Loucy (cell line): ENCODE measurements at regions not wholly inside any gene's neighbourhood (a gene's known extent, or its start where the extent isn't known, plus 50 kb on each side); places are given as distances from the start of the nearest gene placed in this dataset.

Source experiments
- H2AFZ ChIP-seq: fragments of 200-600 bp; sonication (generic); 2 replicates; pipeline ENCODE4 v1.6.0; 2016; ENCODE audit warnings: antibody characterized with exemption, mild to moderate bottlenecking, low read length, moderate library complexity
- H3F3A ChIP-seq: fragments of 200-600 bp; 2 replicates; pipeline ENCODE4 v1.6.0; 2016; ENCODE audit warnings: antibody characterized with exemption, low read depth, mild to moderate bottlenecking
- H3K27me3 ChIP-seq: fragments of 200-600 bp; sonication (generic); 2 replicates; pipeline ENCODE4 v1.6.1; 2014; ENCODE audit warnings: low read length, mild to moderate bottlenecking; ENCODE audit not compliant: insufficient read depth, poor library complexity, severe bottlenecking
- H3K36me3 ChIP-seq: fragments of 200-600 bp; sonication (generic); 2 replicates; pipeline ENCODE4 v1.6.1; 2016; ENCODE audit warnings: low read length; ENCODE audit not compliant: insufficient read depth
- H3K4me1 ChIP-seq: fragments of 200-600 bp; sonication (generic); 2 replicates; pipeline ENCODE4 v1.5.1; 2014; ENCODE audit warnings: low read length, mild to moderate bottlenecking; ENCODE audit not compliant: insufficient read depth, poor library complexity, severe bottlenecking
- H3K4me2 ChIP-seq: fragments of 200-600 bp; sonication (generic); 2 replicates; pipeline ENCODE4 v1.6.0; 2014; ENCODE audit warnings: antibody characterized with exemption, low read length, low read depth, mild to moderate bottlenecking; ENCODE audit not compliant: poor library complexity, severe bottlenecking
- H3K4me3 ChIP-seq: fragments of 200-600 bp; sonication (generic); 2 replicates; pipeline ENCODE4 v1.5.1; 2014; ENCODE audit warnings: low read length, mild to moderate bottlenecking, mixed read lengths; ENCODE audit not compliant: poor library complexity, severe bottlenecking
- H3K79me2 ChIP-seq: fragments of 200-600 bp; sonication (generic); 2 replicates; pipeline ENCODE4 v1.6.1; 2014; ENCODE audit warnings: low read length; ENCODE audit not compliant: insufficient read depth
- H3K9ac ChIP-seq: fragments of 200-600 bp; sonication (generic); 2 replicates; pipeline ENCODE4 v1.6.0; 2014; ENCODE audit warnings: mild to moderate bottlenecking, low read depth, low read length, moderate library complexity; ENCODE audit not compliant: poor library complexity, severe bottlenecking
- H3K9me2 ChIP-seq: fragments of 200-600 bp; sonication (generic); replicated peaks from 2 replicates; pipeline ENCODE4 v1.6.1; 2016; ENCODE audit warnings: low read depth, low read length, mixed read lengths
- H3K9me3 ChIP-seq: fragments of 200-600 bp; sonication (generic); 2 replicates; pipeline ENCODE4 v1.6.1; 2014; ENCODE audit warnings: mild to moderate bottlenecking, antibody characterized with exemption, low read length, low read depth; ENCODE audit not compliant: insufficient read depth
- H4K20me1 ChIP-seq: fragments of 200-600 bp; sonication (generic); 2 replicates; pipeline ENCODE4 v1.6.0; 2014; ENCODE audit warnings: antibody characterized with exemption, low read length, mild to moderate bottlenecking; ENCODE audit not compliant: insufficient read depth, poor library complexity, severe bottlenecking
- EZH2phosphoT487 ChIP-seq: fragments of 200-600 bp; IDR thresholded peaks from 2 replicates; pipeline ENCODE4 v1.6.1; 2018; ENCODE audit warnings: antibody characterized with exemption, mild to moderate bottlenecking, moderate library complexity, borderline replicate concordance
- TF ChIP-seq, protein P1 (sequence below): fragments of 200-600 bp; sonication (generic); conservative IDR thresholded peaks from 2 replicates; pipeline ENCODE4 v1.5.1; 2014; ENCODE audit warnings: mild to moderate bottlenecking, antibody characterized with exemption, low read length

DNA sequence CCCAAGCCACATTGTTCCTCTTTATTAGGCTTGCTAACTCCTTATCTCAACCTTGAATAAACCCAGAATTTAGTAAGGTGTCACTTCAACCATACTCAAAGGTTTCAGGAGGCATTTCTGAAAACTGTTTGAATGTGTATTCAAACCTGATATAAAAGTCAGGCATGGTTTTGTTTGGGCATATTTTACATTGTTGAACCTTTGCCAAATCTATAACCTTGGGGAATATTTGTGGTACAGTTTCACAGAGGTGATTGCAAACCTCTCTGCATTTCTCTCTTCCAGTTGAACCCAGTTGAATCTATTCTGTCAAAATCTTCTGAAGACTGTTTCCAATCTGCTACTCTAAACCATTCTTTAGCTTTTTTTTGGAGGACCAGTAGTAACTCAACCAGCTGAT is 409.0 kb downstream of the TECRL start:
- no peak overlapping the region for H3K4me3 ChIP-seq
- no peaks in the 10 kb centered on the region for H3K36me3 ChIP-seq
- no peaks in the 10 kb centered on the region for H3K4me1 ChIP-seq
- no peaks in the 10 kb centered on the region for H3K27me3 ChIP-seq
- no peak overlapping the region for H2AFZ ChIP-seq
- H4K20me1 ChIP-seq = no peaks in the 10 kb centered on the region
- no peaks in the 10 kb centered on the region for H3K79me2 ChIP-seq
- no peak overlapping the region for H3K9ac ChIP-seq
- no peak overlapping the region for H3K4me2 ChIP-seq
- no peaks in the 10 kb centered on the region for H3K9me3 ChIP-seq
- H3K9me2 ChIP-seq = no peaks in the 10 kb centered on the region
- TF ChIP-seq, protein P1, sequence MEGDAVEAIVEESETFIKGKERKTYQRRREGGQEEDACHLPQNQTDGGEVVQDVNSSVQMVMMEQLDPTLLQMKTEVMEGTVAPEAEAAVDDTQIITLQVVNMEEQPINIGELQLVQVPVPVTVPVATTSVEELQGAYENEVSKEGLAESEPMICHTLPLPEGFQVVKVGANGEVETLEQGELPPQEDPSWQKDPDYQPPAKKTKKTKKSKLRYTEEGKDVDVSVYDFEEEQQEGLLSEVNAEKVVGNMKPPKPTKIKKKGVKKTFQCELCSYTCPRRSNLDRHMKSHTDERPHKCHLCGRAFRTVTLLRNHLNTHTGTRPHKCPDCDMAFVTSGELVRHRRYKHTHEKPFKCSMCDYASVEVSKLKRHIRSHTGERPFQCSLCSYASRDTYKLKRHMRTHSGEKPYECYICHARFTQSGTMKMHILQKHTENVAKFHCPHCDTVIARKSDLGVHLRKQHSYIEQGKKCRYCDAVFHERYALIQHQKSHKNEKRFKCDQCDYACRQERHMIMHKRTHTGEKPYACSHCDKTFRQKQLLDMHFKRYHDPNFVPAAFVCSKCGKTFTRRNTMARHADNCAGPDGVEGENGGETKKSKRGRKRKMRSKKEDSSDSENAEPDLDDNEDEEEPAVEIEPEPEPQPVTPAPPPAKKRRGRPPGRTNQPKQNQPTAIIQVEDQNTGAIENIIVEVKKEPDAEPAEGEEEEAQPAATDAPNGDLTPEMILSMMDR = no peak
- TF ChIP-seq EZH2phosphoT487 = no peak
- H3F3A ChIP-seq = no peaks in the 10 kb centered on the region

DNA sequence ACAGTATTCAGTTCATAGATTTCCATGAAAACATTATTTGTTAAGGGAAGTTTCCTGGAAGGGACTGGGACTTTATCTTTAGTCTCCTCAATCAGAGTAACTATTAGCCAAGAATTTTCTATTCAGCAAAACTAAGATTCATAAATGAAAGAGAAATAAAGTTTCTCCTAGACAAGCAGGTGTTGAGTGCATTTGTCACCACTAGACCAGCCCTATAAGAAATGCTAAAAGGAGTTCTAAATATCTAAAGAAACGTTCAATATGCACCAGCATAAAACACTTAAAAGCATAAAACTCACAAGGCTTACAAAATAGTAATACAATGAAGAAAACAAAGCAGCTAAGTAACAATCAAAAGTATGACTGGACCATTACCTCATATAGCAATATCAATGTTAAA is 423.0 kb downstream of the TECRL start:
- Histone ChIP-seq H3K9ac (no peak overlapping the region), H3K36me3 (no peaks in the 10 kb centered on the region), H3K4me3 (no peak overlapping the region), H3K9me2 (no peaks in the 10 kb centered on the region; the same call in 1 of the 2 replicates), H3K4me1 (no peaks in the 10 kb centered on the region), H3K9me3 (peaks cover 7% of the 10 kb centered on the region; the same call in 1 of the 2 replicates), H4K20me1 (no peaks in the 10 kb centered on the region), H3K4me2 (no peak overlapping the region), H2AFZ (no peak overlapping the region), H3K79me2 (no peaks in the 10 kb centered on the region), H3F3A (no peaks in the 10 kb centered on the region), H3K27me3 (no peaks in the 10 kb centered on the region)
- TF ChIP-seq EZH2phosphoT487 = no peak
- TF ChIP-seq, protein P1 = no peak

DNA sequence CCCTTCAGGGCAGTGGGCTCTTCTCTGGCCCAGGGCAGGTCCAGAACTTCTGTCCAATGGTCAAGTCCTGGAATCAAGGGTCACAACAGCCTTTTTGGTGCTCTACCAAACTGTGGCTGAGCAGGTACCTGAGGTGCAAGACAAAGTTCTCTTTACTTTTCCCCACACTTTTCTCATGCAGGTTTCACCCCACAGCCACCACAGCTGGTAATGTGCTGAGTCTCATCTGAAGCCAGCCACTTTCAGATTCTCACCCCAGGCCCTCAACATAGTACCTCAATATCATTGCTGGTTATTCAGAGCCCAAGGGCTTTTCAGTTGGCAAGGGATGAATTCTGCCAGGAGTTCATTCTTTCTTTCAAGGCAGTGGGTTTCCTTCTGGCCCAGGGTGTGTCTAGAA is 426.0 kb downstream of the TECRL start:
- H4K20me1 ChIP-seq = no peaks in the 10 kb centered on the region
- TF ChIP-seq, protein P1 = no peak
- no peak for TF ChIP-seq EZH2phosphoT487
- H3K36me3 ChIP-seq = no peaks in the 10 kb centered on the region

More for the DNA sequence above, 426.0 kb downstream of the TECRL start:
- no peaks in the 10 kb centered on the region for H3K79me2 ChIP-seq
- H3K9me3 ChIP-seq = peaks cover 7% of the 10 kb centered on the region; the same call in 1 of the 2 replicates
- H3K4me2 ChIP-seq = no peak overlapping the region
- no peak overlapping the region for H3K9ac ChIP-seq
- no peaks in the 10 kb centered on the region for H3K9me2 ChIP-seq
- no peaks in the 10 kb centered on the region for H3K4me1 ChIP-seq
- H2AFZ ChIP-seq = no peak overlapping the region
- no peaks in the 10 kb centered on the region for H3K27me3 ChIP-seq
- no peaks in the 10 kb centered on the region for H3F3A ChIP-seq
- H3K4me3 ChIP-seq = no peak overlapping the region
